NCI-H1694 treated with DMSO at 0.1 percent for 48 hours (cell line): ENCODE measurements at regions not wholly inside any gene's neighbourhood (a gene's known extent, or its start where the extent isn't known, plus 50 kb on each side); places are given as distances from the start of the nearest gene placed in this dataset.

Experiments
- DNase-seq: peaks from one replicate; lab custom pipeline; 2025; lab: John Stamatoyannopoulos, UW

DNA sequence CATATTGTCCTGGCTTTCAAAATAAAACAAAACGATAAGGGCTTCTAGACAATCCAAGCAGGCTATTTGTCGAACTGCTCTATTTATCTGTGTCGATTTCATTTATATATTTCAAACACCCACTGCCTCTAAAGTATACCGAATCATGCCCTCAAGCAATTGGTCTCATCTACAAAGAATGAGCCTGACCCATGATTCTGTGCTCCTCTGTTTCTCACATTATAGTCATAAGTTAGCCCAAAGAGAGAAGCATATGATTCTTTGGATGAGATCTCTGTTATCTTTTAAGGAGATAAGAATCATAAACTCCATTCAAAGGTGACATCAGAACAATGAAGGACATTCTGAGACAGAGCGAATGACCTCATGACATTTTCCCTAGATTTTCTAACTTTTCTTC is 191.1 kb downstream of the MAP2K6 start:
- no peak for DNase-seq

DNA sequence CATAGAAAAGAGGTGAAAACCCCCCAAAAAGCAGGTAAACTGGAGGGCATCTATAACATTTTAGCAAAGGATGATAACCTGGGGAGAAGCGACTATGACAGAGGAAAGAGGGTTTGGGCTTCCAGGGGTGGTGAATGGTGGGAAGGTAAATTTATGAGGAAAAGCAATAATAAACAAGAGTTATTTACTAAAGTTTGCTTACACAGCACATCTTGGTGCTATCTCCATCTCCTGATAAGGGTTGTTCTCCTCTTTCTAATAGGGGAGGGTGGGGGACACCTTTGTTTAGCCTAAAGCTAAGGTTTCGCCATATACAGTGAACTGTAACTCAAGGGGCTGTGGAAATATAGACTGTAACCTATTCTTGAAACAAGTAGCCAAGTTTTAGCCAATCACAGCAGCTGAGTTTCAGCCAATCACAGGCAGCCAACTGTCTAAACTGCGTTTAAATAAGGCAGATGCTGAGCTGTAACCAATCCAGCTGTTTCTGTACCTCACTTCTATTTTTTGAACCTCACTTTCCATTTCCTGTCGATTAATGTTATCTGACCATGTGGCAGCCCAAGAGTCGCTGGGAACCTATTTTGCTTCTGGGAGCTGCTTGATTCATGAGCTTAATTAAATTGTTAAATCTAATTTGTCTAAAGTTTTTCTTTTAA is 191.8 kb downstream of the MAP2K6 start:
- DNase-seq = no peak

DNA sequence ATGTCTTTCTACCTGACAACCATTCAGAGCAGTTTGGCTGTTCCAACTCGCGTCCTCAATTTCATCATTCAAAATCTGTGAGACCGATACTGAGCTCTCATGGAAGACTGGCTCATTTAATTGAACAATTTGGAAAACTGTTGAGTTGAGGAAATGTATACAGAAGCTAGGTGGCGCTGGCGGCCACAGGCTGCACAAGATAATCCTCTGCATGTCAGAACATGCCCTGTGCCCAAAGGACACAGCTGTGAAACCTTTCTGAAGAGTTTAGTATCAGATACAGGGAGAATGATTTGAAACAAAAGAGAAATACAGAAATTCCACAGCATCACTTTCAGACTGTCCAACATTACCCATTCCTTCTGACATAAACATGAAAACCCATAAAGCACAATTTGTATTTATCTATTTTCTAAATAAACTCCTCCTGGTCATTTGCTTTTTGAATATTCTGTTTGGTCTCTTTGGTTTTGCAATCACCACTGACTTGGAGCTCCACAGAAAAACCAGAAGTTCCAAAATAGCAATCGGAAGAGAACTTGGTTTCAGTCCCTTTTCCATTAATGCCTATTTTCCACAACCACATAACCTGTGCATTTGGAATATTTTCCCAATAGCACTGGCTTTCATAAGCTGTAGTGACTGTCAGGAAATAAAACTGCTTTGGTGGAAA is 192.8 kb downstream of the MAP2K6 start:
- peak; percentile 53 for DNase-seq

DNA sequence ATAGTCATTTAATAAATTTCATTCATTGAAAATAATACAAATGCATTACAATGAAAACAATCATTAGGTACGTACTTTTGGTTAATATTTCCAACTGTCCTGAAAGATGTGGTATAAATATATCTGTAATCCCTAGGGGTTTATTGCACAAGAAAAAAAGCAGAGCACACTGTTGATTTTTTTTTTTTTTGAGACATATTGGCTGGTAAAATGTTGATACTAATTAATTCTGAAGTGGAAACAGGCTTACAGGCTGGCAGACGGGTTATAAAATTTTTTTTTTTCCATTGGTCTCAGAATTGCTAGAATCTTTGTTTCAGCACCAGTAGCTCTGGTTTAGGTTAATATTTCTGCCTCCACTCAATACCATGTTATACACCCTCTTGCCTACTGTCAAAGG is 193.6 kb downstream of the MAP2K6 start:
- DNase-seq = no peak

DNA sequence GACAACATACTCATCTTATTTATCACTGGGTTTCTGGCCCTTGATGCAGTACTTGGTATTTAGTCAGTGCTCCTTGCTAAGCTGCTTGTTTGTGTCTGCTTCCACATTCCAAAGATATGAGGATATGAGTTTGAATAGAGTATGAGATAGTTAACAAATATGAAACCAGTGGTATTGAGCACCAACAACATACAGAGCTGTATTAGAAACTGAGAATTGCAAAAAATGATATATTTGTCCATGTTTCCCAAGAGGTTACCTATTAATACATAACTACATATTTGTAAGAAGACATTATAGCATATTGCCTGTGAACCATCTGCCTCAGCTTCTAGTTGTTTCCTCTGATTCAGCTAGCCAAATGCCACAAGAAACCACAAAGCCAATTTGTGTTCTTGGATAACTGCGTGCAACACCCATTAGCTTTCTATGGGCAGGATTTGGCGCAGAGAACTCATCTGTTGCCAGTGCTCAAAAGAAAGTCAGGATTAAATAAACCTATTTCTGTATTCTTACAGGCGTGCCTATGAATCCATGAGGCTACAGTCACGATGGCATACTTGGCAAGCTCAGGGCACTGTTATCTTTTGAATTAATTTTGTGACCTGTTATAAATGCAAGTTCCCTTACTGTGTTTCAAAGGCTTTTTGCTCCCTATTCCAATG is 194.4 kb downstream of the MAP2K6 start:
- no peak for DNase-seq

DNA sequence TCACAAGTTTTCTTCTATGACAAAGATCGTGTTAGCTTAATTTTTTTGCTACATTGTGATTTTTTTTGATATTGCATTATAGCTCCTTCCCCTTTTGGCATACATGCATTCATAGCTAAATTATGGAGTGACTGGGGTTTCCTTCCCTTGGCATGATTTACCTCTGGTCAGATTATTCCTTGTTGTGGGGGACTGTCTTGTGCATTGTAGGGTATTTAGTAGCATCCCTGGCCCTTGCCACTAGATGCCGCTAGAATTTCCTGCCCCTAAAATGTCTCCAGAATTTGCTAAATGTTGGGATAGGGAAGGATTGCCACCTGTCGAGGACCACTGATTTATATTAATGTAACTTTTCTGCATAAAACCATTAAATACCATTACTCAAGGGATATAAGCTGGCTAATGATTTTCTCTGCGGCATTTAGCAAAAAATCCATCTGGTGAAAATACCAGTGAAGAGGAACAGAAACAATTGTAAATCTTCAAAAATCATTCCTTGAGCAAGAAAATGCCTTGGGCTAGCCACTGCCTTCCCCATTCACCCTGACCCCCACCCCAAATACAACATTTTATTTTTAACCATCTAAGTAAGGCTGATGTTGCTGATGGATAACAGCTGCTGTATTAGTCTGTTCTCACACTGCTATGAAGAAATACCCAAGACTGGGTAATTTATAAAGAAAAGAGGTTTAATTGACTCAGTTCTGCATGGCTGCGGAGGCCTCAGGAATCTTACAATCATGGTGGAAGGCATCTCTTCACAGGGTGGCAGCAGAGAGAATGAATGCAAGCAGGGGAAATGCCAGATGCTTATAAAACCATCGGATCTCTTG is 195.2 kb downstream of the MAP2K6 start:
- peak; percentile 6 for DNase-seq

DNA sequence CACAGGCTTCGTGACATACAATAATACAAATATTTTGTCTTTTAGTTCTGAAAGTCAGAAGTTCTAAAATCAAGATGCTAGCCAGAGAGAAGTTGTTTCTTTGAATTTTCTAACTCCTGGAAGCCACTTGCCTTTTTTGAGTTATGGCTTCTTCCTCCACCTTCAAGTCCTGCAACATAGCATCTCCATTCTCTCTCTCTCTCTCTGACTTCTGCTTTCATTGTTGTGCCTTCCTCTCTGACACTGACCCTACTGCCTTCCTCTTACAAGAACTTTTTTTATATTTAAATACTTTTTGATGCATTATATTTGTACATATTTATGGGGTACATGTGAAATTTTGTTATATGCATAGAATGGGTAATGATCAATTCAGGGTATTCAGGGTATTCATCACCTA is 205.9 kb downstream of the MAP2K6 start:
- DNase-seq = no peak

DNA sequence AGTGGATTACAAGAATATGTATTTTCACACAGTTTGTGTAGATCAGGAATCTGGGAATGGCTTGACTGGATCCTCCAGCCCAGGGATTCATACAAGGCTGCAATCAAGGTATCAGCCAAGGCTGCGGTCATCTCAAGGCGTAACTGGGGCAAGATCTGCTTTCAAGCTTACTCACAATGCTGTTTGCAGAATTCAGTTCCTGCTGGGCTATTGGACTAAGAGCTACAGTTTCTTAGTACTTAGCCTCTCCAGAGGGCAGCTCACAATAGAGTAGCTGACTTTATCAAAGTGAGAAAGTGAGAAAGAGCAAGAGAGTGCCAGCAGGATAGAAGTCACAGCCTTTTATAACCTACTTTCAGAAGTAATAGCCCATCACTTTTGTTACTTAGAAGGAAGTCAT is 211.0 kb downstream of the MAP2K6 start:
- no peak for DNase-seq

DNA sequence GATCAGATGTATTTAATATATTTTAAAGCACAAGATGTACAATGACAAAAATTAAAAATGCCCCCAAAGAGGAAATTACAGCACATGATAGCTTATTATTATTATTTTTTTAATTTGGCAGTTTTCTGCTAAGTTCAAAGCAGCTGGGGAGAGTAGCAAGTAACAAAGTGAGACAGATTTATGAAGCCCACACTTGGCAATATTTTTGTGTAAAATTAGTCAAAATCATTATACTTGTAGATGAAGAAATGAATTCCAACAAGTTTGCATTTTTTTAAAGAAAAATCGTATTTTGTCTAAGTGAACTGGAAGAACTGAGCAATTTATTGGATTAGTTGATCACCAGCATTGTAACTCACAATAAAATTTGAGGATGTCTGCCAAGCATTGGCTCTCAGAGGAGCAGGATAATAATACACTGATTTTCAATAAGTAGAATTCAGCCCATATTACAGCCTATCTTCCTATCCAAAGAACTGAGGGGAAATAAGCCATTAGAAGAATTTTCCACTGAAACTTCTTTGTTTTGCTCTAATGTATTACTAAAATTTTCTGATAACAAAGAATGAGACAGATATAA is 215.6 kb downstream of the MAP2K6 start:
- no peak for DNase-seq

DNA sequence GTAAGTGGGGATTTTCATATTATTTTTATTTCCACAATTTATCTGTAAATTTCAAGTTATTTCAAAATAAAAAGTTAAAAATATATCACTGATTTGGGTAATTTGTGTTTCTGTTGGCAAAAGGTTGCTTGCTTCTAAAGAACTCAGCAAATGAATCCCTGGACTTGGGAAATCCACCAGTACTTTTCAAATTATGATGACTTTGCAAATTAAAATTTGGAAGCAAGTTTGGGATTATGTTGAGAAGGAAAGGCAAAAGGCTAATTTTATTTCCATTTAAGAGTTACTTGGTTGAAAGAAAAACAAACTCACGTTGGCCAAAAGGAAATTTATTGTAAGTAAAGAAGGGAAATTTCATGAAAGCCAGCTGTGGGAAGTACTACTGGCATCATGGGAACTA is 220.3 kb downstream of the MAP2K6 start:
- no peak for DNase-seq

DNA sequence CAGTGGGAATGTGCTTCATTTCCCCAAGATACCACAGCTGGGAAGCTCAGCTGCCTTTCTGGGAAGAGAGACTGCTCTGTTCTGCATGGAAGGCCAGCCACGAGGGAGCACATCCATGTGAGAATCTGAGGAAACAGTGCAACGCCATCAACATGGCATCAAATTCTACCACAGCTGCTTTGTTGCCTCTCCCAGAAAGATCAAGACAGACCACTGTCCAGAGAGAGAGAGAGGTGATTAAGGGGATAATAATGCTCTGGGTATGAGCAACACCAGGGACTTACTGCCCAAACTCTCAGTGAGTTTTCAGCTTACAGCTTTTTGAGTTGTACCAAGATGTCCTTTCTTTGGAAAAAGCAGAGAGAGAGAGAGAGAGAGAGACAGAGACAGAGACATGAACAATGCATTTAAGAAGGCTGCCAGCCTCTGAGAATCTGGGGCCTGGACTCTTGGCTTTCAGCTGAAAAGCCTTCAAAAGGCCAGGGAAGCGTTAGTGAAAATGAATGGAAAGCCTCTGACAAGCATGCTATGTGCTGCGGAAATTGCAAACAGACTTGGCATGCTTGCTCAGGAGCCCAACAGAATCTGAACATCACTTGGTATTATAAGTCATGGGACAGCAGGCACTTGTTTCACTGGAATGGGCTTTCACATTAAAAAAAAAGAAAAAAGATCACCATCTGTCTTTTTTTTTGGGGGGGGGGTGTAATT is 223.1 kb downstream of the MAP2K6 start:
- DNase-seq = no peak

DNA sequence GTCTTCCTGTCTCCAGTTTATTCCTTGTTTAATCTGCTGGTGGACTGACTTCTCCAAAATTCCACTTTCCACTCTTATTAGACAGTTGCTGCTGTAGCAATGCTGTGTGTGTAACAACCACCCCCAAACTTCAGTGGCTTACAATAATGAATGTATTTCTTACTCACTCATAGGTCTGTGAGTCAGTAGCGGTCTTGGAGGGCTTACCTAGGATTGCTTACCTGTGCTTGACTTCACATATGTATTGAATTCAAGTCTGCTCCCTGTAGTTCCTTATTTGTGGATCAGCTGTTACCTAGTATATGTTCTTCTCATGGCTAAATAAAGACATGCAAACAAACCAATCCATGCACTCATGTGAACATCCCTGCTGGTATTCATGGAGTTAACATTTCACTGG is 224.6 kb downstream of the MAP2K6 start:
- DNase-seq = no peak

DNA sequence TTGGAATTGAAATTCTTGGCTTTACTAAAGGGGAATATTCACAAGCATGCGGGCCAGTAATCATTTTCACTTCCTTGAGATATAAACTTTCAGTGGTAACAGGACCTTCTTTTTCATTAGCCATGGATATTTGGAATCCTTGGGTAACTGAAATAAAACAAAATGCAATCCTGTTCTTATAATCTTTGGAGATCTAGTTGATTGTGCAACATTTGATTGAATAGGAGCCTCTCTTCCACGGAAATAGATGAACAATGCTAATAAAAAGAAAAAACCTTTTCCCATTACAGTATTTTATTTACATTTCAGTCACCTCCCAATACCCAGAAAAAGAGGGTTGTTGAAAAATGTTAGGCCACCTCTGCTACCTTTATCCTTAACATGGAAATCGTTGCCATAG is 225.6 kb downstream of the MAP2K6 start:
- DNase-seq = no peak

DNA sequence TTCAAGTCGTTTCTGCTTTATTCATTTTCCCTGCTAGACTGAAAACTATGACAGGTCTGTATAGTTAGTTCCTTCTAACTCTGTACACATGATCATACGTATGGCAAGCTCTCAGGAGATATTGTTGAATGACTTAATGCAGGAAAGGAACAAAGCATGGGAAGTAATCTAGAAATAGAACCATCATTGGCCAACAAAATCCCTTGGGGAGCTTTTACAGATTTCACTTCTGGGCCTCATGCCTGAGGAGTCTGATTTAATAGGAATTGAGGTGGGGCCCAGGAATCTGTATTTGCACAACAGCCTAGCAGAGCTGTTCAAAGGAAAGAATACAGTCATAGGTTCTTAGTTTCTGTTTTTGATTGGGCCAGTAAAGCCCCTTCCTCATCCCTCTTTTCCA is 229.2 kb downstream of the MAP2K6 start:
- no peak for DNase-seq

DNA sequence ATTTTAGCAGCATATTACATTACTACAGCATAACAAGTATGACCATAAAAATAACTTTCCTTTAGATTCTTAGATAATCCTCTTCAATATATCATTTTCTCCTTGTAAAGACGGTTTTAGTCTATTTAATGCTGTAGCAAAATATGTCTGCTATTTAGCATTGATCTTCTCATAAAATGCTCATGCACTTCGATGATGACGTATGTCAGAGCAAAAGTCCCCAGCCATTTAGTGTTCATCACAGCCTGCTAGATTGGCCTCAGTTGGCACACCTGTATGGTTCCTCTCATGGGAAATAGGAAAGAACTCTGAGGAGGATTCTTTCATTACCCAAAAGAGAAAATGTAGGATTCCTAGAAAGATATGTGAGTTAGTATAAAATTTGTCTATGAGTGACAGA is 232.2 kb downstream of the MAP2K6 start:
- DNase-seq = no peak

DNA sequence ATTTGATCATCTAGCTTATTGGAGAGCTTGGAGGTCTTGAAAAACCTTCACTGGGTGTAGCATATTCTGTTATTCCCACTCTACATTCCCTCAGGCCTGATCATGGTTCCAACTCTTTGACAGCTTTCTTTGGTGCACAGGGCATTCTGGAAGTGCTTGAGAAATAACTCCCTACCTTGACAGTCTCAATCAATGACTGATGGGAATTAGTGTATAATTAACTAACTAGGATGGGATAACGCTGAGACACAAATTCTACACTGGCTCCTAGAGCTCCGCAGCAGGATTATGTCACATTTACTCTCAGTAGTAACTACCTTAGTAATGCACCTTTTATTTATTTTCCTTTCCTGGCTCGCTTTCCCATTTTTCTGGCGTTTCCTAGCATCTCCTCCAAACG is 236.4 kb downstream of the MAP2K6 start:
- DNase-seq = no peak

DNA sequence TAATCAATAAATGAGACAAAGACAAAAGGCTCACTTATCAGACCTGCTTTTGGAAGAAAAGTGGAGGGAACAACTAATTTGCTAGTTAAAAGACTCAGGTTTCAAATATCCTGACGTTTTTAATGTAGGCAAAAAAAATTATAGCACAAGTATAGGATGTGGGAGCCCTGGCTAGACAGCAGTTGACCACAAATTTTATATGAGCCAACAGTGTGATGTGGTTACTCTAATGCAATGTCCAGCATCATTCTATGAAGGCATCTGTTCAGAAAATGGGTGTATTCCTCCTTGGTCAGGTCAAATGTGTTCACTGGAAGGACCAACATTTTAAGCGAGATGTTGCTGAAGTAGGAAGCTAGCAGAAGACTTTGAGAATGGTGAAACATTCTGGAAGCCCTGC is 237.4 kb downstream of the MAP2K6 start:
- DNase-seq = no peak

DNA sequence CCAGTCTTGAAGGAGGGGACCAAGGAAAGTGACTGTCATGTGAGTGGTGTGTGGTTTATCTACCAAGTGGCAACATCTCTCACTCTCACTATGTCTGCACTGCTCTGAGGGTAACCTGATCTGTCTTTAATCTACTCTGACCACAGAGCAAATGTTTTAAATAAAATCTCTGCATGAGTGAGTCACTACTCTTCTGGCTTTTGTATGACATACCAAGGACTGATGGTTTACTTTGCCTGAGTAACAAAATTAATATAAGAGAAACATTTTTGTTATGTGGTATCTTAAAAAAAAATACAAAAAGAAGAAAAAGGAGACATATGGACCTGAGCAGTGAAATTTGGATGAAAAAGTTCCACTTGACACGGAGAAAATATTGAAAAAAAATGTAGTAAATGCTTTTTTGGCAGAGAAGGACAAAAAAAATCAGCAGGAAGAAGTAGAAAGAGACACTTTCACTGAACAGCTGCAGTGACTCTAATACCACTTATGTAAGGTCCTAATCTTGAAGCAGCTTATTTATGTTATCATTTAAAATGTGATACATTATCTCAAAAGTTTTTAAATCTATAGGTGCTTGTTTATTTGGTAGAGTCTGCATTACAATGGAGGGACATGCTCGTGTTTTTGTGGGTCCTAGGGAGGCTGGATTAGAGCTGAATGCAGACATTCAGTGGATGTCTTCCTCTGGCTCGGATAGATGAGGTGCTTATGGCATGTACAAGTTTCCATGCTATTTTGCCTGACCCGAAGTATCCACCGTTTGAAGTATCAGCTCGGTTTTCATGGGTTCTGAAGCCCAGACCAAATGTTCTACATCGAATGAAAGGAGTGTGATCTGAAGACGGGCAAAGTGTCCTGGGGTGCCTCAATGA is 240.7 kb downstream of the MAP2K6 start:
- no peak for DNase-seq

DNA sequence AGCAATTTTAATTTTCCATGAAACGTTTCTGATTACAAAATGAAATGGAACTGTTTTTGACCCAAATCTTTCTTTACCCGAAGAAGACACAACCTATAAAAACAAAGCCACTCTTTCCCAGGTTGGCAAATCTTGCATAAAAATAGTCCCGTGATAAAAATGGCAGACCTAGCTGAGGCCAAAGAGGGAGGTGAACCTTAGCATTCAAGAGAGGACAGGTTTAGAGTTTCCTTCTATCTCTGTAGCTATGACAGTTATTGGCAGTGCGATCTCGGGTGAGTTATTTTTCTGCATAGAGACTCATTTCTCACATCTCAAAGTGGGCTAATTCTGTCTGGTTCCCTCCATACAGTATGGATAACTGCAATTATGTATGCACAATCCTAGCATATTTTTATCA is 241.4 kb downstream of the MAP2K6 start:
- no peak for DNase-seq

DNA sequence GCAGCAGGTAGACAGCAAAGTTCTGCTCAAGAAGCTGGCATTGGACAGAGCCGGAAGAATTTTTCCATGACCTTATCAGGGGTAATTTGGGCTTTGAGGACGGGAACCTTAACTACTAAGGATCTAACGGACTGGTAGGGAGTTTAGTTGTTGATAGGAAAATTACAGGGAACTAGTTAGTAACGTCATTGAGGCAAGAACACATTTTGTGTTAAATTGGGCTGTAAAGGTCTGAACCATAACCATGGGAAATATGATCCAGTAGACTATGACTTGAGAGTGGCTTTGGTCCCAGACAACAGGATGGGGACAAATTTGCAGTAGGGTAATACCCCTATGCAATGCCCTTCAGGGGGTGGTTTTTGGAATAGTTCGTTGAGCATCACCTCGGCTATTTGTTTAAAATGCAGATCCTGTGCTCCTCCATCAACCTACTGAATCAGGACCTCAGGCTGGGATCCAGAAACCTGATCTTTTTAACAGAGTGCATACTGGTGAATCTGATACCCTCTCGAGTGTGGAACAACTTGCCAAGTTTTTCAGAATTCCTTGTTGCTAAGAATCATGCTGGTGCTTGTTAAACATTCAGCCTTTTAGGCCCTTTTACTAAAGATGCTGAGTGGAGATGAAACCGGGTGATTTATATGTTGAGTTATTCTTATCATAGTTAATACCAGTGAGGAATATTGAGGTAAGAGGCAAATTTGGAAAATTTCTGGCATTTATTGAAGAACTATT is 255.1 kb downstream of the MAP2K6 start:
- no peak for DNase-seq
